Parathyroid adenoma (tissue), 2 donors: ENCODE measurements at regions not wholly inside any gene's neighbourhood (a gene's known extent, or its start where the extent isn't known, plus 50 kb on each side); places are given as distances from the start of the nearest gene placed in this dataset.

Source experiments
- H2AFZ ChIP-seq: fragments of 300-600 bp; sonication (generic); one replicate; pipeline ENCODE4 v1.7.0; 2017; ENCODE audit warnings: antibody characterized with exemption, mild to moderate bottlenecking
- H3K27ac ChIP-seq: fragments of 300-600 bp; sonication (generic); one replicate; pipeline ENCODE4 v1.7.0; 2017
- H3K27me3 ChIP-seq: fragments of 300-600 bp; sonication (generic); one replicate; pipeline ENCODE4 v1.7.0; 2017; ENCODE audit warnings: low read length; ENCODE audit not compliant: control insufficient read depth, insufficient read depth
- H3K36me3 ChIP-seq: fragments of 300-600 bp; sonication (generic); one replicate; pipeline ENCODE4 v1.7.0; 2017; ENCODE audit warnings: low read length; ENCODE audit not compliant: control insufficient read depth, insufficient read depth
- H3K4me1 ChIP-seq: fragments of 300-600 bp; sonication (generic); one replicate; pipeline ENCODE4 v1.7.0; 2017; ENCODE audit warnings: control low read depth
- H3K4me2 ChIP-seq: fragments of 300-600 bp; sonication (generic); one replicate; pipeline ENCODE4 v1.7.0; 2017; ENCODE audit warnings: low read length
- H3K4me3 ChIP-seq: fragments of 300-600 bp; sonication (generic); one replicate; pipeline ENCODE4 v1.7.0; 2017; ENCODE audit warnings: low read depth, low read length
- H3K79me2 ChIP-seq: fragments of 300-600 bp; sonication (generic); one replicate; pipeline ENCODE4 v1.7.0; 2017; ENCODE audit warnings: control low read depth
- H3K9ac ChIP-seq: fragments of 300-600 bp; sonication (generic); one replicate; pipeline ENCODE4 v1.7.0; 2017; ENCODE audit warnings: mild to moderate bottlenecking
- H3K9me3 ChIP-seq: fragments of 300-600 bp; sonication (generic); one replicate; pipeline ENCODE4 v1.7.0; 2017; ENCODE audit warnings: low read length; ENCODE audit not compliant: control insufficient read depth
- TF ChIP-seq, protein P1 (sequence below): fragments of 300-600 bp; sonication (generic); IDR thresholded peaks from one replicate; pipeline ENCODE4 v1.7.0; 2017; ENCODE audit warnings: antibody characterized with exemption, mild to moderate bottlenecking
- donor health status: primary hyperparathyroidism.

- H3K79me2 ChIP-seq: no peaks in the 10 kb centered on the region
- no peaks in the 10 kb centered on the region for H3K4me1 ChIP-seq
- H3K4me3 ChIP-seq: no peak overlapping the region
- no peak overlapping the region for H3K4me2 ChIP-seq
- H3K27me3 ChIP-seq: no peaks in the 10 kb centered on the region
- TF ChIP-seq, protein P1, sequence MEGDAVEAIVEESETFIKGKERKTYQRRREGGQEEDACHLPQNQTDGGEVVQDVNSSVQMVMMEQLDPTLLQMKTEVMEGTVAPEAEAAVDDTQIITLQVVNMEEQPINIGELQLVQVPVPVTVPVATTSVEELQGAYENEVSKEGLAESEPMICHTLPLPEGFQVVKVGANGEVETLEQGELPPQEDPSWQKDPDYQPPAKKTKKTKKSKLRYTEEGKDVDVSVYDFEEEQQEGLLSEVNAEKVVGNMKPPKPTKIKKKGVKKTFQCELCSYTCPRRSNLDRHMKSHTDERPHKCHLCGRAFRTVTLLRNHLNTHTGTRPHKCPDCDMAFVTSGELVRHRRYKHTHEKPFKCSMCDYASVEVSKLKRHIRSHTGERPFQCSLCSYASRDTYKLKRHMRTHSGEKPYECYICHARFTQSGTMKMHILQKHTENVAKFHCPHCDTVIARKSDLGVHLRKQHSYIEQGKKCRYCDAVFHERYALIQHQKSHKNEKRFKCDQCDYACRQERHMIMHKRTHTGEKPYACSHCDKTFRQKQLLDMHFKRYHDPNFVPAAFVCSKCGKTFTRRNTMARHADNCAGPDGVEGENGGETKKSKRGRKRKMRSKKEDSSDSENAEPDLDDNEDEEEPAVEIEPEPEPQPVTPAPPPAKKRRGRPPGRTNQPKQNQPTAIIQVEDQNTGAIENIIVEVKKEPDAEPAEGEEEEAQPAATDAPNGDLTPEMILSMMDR: peak; percentile 41
- H3K36me3 ChIP-seq: no peaks in the 10 kb centered on the region
- H3K9me3 ChIP-seq: no peaks in the 10 kb centered on the region
- H2AFZ ChIP-seq: no peak overlapping the region
- H3K27ac ChIP-seq: no peak overlapping the region
- H3K9ac ChIP-seq: no peak overlapping the region
Measured at GRCh38 chr16:11407047-11407982, 62.1 kb downstream of the RMI2 start.

DNA sequence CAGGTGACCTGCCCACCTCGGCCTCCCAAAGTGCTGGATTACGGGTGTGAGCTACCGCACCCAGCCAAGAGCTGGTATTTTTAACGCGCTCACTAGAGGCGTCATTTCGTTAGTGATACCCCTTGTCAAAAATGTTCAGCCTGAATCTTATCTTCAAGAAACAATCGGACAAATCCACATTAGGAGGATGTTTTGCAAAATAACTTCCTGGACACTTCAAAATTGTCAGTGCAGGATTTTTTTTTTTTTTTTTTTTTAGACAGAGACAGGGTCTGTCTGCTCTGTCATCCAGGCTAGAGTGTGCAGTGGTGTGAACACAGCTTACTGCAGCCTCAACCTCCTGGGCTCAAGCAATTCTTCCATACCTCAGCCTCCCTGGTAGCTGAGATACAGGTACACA, 63.0 kb downstream of the RMI2 start:
- Histone ChIP-seq H3K4me2 (no peak overlapping the region), H3K9me3 (no peaks in the 10 kb centered on the region), H3K36me3 (no peaks in the 10 kb centered on the region), H3K4me3 (no peak overlapping the region), H3K27me3 (no peaks in the 10 kb centered on the region), H2AFZ (no peak overlapping the region), H3K79me2 (no peaks in the 10 kb centered on the region), H3K9ac (no peak overlapping the region), H3K27ac (no peak overlapping the region), H3K4me1 (no peaks in the 10 kb centered on the region)
- TF ChIP-seq, protein P1: no peak

GRCh38 chr16:11409398-11409797, 64.1 kb downstream of the RMI2 start:
- no peak overlapping the region for H3K4me2 ChIP-seq
- no peaks in the 10 kb centered on the region for H3K79me2 ChIP-seq
- H2AFZ ChIP-seq: no peak overlapping the region
- H3K9ac ChIP-seq: no peak overlapping the region
- TF ChIP-seq, protein P1: no peak
- H3K27ac ChIP-seq: no peak overlapping the region
- H3K9me3 ChIP-seq: no peaks in the 10 kb centered on the region
- H3K4me1 ChIP-seq: no peaks in the 10 kb centered on the region
- H3K36me3 ChIP-seq: no peaks in the 10 kb centered on the region
- no peaks in the 10 kb centered on the region for H3K27me3 ChIP-seq
- H3K4me3 ChIP-seq: no peak overlapping the region

DNA sequence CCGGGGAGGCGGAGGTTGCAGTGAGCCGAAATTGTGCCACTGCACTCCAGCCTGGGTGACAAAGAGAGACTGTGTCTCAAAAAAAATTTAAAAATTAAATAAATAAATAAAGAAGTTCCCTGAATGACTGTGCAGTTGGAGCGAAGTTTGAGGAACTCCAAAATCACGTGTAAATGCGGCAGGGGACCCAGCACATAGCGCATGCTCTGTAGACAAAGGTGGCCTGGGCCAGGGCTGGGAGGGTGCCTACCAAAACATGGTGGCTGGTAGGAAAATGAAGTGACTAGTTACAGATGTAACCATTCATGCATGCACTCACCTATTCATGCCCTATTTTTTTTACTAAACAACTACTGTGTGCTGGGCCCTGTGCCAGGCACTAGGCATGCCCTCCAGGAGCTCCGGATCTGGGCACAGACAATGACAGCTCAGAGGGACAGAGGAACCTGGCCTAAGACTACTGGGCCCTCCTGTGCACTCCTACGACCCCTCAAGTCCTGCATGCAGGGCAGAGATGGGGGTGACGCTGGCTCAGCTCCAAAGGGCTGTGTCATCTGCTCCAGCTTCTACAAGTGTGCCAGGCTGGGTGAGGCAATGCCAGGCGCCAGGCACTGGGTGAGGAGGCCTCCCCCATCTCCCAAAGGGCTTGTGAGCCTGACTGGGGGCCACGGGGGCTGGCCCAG, 65.3 kb downstream of the RMI2 start:
- TF ChIP-seq, protein P1: no peak
- H2AFZ ChIP-seq: no peak overlapping the region
- H3K27ac ChIP-seq: no peak overlapping the region
- no peaks in the 10 kb centered on the region for H3K27me3 ChIP-seq
- H3K9me3 ChIP-seq: no peaks in the 10 kb centered on the region
- H3K4me3 ChIP-seq: no peak overlapping the region
- no peaks in the 10 kb centered on the region for H3K36me3 ChIP-seq
- H3K79me2 ChIP-seq: no peaks in the 10 kb centered on the region
- no peak overlapping the region for H3K4me2 ChIP-seq
- no peak overlapping the region for H3K9ac ChIP-seq
- H3K4me1 ChIP-seq: no peaks in the 10 kb centered on the region
